A673 (cell line): ENCODE measurements at regions not wholly inside any gene's neighbourhood (a gene's known extent, or its start where the extent isn't known, plus 50 kb on each side); places are given as distances from the start of the nearest gene placed in this dataset.

ENCODE experiments used
- BruUV-seq: library from RNA; stranded (reverse); fragments of 400-500 nt; replicated peaks from 2 replicates; lab custom pipeline; 2021; lab: Mats Ljungman, UMichigan
- CTCF ChIA-PET: fragments of 300-600 bp; sonication (Branson Sonifier 250); formaldehyde crosslinking; loops from one replicate; lab custom pipeline; 2022; ENCODE audit warnings: antibody characterized with exemption; lab: Charles Lee
- POLR2A ChIA-PET: fragments of 300-600 bp; sonication (Branson Sonifier 250); formaldehyde crosslinking; loops from one replicate; lab custom pipeline; 2022; ENCODE audit warnings: antibody characterized with exemption; ENCODE audit not compliant: low non-redundant PET; lab: Charles Lee
- DNase-seq: peaks from one replicate; pipeline ENCODE4 v3.0.0-alpha.2; 2015; ENCODE audit warnings: low spot score
- H3K27ac ChIP-seq: fragments of 200-600 bp; sonication (generic); 2 replicates; pipeline ENCODE4 v1.5.1; 2016; ENCODE audit warnings: mixed run types, low read depth, mild to moderate bottlenecking, mixed read lengths, antibody characterized with exemption, low read length; ENCODE audit not compliant: poor library complexity, severe bottlenecking
- H3K27me3 ChIP-seq: fragments of 200-600 bp; sonication (generic); replicated peaks from 2 replicates; pipeline ENCODE4 v1.6.1; 2017; ENCODE audit warnings: mixed run types, low read depth, mild to moderate bottlenecking, mixed read lengths, antibody characterized with exemption, low read length; ENCODE audit not compliant: insufficient read depth, poor library complexity
- H3K36me3 ChIP-seq: fragments of 200-600 bp; sonication (generic); 2 replicates; pipeline ENCODE4 v1.6.1; 2016; ENCODE audit warnings: mixed run types, mild to moderate bottlenecking, mixed read lengths, antibody characterized with exemption, low read length; ENCODE audit not compliant: insufficient read depth, poor library complexity, severe bottlenecking
- H3K4me1 ChIP-seq: fragments of 200-600 bp; sonication (generic); 2 replicates; pipeline ENCODE4 v1.6.1; 2017; ENCODE audit warnings: mixed run types, mild to moderate bottlenecking, mixed read lengths, antibody characterized with exemption, low read length; ENCODE audit not compliant: insufficient read depth, poor library complexity, severe bottlenecking
- H3K4me3 ChIP-seq: fragments of 200-600 bp; sonication (generic); 2 replicates; pipeline ENCODE4 v1.5.1; 2016; ENCODE audit warnings: low read depth, mixed run types, mild to moderate bottlenecking, mixed read lengths, low read length; ENCODE audit not compliant: poor library complexity, severe bottlenecking
- H3K9me3 ChIP-seq: fragments of 200-600 bp; sonication (generic); 2 replicates; pipeline ENCODE4 v1.6.1; 2016; ENCODE audit warnings: mixed run types, low read depth, mild to moderate bottlenecking, mixed read lengths, antibody characterized with exemption, low read length; ENCODE audit not compliant: poor library complexity, severe bottlenecking
- EZH2 ChIP-seq: fragments of 200-600 bp; sonication (generic); IDR thresholded peaks from 2 replicates; pipeline ENCODE4 v1.6.1; 2017; ENCODE audit warnings: borderline replicate concordance, low read depth, mild to moderate bottlenecking, mixed read lengths, antibody characterized with exemption, low read length; ENCODE audit not compliant: poor library complexity, severe bottlenecking
- intact Hi-C: fragments of 100-400 bp; cut with micrococcal nuclease; formaldehyde crosslinking; loops from one replicate; pipeline ENCODE4 v1.10.0; 2022; ENCODE audit not compliant: unreplicated experiment
- TF ChIP-seq, protein P1 (sequence below): fragments of 300-800, 200-600 bp; sonication (generic); conservative IDR thresholded peaks from 2 replicates; pipeline ENCODE4 v1.5.1; 2017; ENCODE audit warnings: low read depth, mild to moderate bottlenecking, antibody characterized with exemption, low read length, moderate library complexity, mixed read lengths

DNA sequence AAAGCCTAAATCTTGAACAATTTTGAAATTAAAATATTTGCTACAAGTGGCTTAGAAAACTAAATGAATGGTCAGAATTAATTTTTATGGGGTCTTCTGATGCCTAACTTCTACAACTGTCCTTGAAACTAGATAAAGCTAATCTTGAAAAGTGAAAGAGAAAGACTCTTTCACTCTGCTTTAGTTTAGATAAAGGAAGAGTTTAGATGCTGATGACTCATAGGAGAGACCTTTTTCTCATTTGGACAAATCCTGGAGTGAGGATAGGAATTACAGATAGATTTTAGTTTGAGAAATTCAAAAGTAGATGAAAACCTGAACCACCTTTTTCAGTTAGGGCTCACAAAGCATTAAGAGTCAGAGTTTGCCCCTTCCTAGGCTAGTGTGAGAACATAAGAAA, 342.3 kb upstream of the GRID2 start:
- POLR2A ChIA-PET: no interaction called here
- no peak for DNase-seq
- CTCF ChIA-PET: no interaction called here

DNA sequence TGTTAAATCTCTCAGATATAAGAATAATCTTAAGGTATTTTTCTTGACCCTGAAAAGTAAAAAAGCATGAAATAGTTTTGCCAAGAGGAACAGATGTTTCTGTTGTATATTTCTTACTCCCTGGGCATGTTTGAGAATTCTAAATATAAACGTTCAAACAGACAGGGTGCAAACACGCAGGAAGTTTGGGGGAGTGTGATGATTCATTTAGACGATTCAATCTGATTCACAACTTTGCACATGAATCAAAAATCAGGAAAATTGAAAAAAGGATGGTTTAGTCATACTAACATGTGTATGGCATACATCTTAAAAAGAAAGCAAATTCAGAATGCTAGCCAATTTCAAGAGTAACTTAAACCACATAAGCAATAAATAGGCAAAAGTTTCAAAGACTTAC, 340.3 kb upstream of the GRID2 start:
- Histone ChIP-seq H3K27ac (no peak overlapping the region), H3K9me3 (no peaks in the 10 kb centered on the region), H3K4me3 (no peak overlapping the region), H3K27me3 (no peaks in the 10 kb centered on the region), H3K4me1 (no peaks in the 10 kb centered on the region), H3K36me3 (no peaks in the 10 kb centered on the region)
- ChIA-PET CTCF (no interaction called here), POLR2A (no interaction called here)
- no peak for TF ChIP-seq EZH2
- TF ChIP-seq, protein P1, sequence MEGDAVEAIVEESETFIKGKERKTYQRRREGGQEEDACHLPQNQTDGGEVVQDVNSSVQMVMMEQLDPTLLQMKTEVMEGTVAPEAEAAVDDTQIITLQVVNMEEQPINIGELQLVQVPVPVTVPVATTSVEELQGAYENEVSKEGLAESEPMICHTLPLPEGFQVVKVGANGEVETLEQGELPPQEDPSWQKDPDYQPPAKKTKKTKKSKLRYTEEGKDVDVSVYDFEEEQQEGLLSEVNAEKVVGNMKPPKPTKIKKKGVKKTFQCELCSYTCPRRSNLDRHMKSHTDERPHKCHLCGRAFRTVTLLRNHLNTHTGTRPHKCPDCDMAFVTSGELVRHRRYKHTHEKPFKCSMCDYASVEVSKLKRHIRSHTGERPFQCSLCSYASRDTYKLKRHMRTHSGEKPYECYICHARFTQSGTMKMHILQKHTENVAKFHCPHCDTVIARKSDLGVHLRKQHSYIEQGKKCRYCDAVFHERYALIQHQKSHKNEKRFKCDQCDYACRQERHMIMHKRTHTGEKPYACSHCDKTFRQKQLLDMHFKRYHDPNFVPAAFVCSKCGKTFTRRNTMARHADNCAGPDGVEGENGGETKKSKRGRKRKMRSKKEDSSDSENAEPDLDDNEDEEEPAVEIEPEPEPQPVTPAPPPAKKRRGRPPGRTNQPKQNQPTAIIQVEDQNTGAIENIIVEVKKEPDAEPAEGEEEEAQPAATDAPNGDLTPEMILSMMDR: no peak
- DNase-seq: no peak
- intact Hi-C loops: no loop called here
- BruUV-seq: no TSS peak

More for the DNA sequence above, 342.3 kb upstream of the GRID2 start:
- Histone ChIP-seq H3K27ac (no peak overlapping the region), H3K36me3 (no peaks in the 10 kb centered on the region), H3K9me3 (no peaks in the 10 kb centered on the region), H3K27me3 (no peaks in the 10 kb centered on the region), H3K4me3 (no peak overlapping the region), H3K4me1 (no peaks in the 10 kb centered on the region)
- intact Hi-C loops: no loop called here
- BruUV-seq: no TSS peak
- TF ChIP-seq EZH2: no peak
- TF ChIP-seq, protein P1: no peak

DNA sequence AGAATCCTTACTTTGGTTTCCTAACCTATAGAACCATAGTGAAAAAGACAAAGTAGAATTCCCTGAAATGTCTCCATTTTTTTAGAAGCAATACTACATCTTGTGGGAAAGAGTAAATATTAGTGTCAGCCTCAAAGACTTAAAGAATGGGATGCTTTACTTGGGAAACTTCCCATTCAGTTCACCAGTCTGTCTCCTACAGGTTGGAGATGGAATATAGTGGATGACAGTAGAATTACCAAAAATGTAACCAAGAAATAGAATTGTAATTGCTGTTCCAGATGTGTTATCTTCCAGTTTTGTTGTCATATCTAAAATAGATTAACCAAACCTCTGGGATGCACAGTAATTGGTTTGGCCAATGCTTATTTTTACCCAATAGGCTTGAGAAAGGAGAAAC, 338.6 kb upstream of the GRID2 start:
- intact Hi-C loops: no loop called here
- CTCF ChIA-PET: no interaction called here
- Histone ChIP-seq H3K27ac (no peak overlapping the region), H3K4me1 (no peaks in the 10 kb centered on the region), H3K36me3 (no peaks in the 10 kb centered on the region), H3K4me3 (no peak overlapping the region), H3K27me3 (no peaks in the 10 kb centered on the region), H3K9me3 (no peaks in the 10 kb centered on the region)
- TF ChIP-seq, protein P1: no peak
- no peak for TF ChIP-seq EZH2
- POLR2A ChIA-PET: no interaction called here
- DNase-seq: no peak
- no TSS peak for BruUV-seq
